Esophagus muscularis mucosa (tissue), 4 donors: ENCODE measurements at regions not wholly inside any gene's neighbourhood (a gene's known extent, or its start where the extent isn't known, plus 50 kb on each side); places are given as distances from the start of the nearest gene placed in this dataset.

ENCODE experiments used
- DNase-seq: peaks from one replicate; pipeline ENCODE4 v3.0.0-alpha.2; 2017; ENCODE audit errors: extremely low spot score
- H3K27ac ChIP-seq, 4 donors: fragments of 200-600 bp; sonication (generic); replicated peaks in 1 of 4; 1 replicate in 3 of 4; 2 replicates in 1 of 4; pipeline ENCODE4 v1.5.1; 2016 to 2019; ENCODE audit warnings: mild to moderate bottlenecking in 1 of 4
- H3K27me3 ChIP-seq, 4 donors: fragments of 200-600 bp; sonication (generic); one replicate each; pipeline versions ENCODE4 v1.5.1 to v1.6.0; 2016 to 2019
- H3K36me3 ChIP-seq, 4 donors: fragments of 200-600 bp; sonication (generic); one replicate each; pipeline ENCODE4 v1.5.1; 2016 to 2019
- H3K4me1 ChIP-seq, 4 donors: fragments of 200-600 bp; sonication (generic); one replicate each; pipeline ENCODE4 v1.5.1; 2016 to 2019
- H3K4me3 ChIP-seq, 4 donors: fragments of 200-600 bp; sonication (generic); 1 replicate in 2 of 4; 2 replicates in 2 of 4; pipeline ENCODE4 v1.5.1; 2016 to 2019; ENCODE audit warnings: mild to moderate bottlenecking in 4 of 4, moderate library complexity in 1 of 4
- H3K9me3 ChIP-seq, 4 donors: fragments of 200-600 bp; sonication (generic); 1 replicate in 3 of 4; 2 replicates in 1 of 4; pipeline ENCODE4 v1.5.1; 2016 to 2019
- EP300 ChIP-seq: sonication (generic); formaldehyde crosslinking; IDR thresholded peaks from one replicate; pipeline ENCODE4 v1.6.1; 2017; ENCODE audit warnings: antibody characterized with exemption
- POLR2A ChIP-seq: fragments of 450-650 bp; IDR thresholded peaks from one replicate; pipeline ENCODE4 v1.6.1; 2017; ENCODE audit warnings: antibody characterized with exemption, moderate library complexity, mild to moderate bottlenecking, low read depth
- POLR2AphosphoS5 ChIP-seq, 2 donors: sonication (generic); formaldehyde crosslinking; IDR thresholded peaks; one replicate each; pipeline ENCODE4 v1.6.1; 2017; ENCODE audit warnings: antibody characterized with exemption in 2 of 2
- WGBS: methylation state at CpG from one replicate; pipeline ENCODE4 v1.1.5; 2018; 5-methylcytosine and 5-hydroxymethylcytosine counted together
- intact Hi-C: fragments of 100-400 bp; cut with DNase I; formaldehyde crosslinking; loops from one replicate; pipeline ENCODE4 v1.15.1; 2023
- TF ChIP-seq, protein P1 (sequence below), 3 experiments: fragments of 200-600 bp in 2 of 3; fragments of 450-650 bp in 1 of 3; sonication (generic) in 2 of 3; IDR thresholded peaks; one replicate each; pipeline ENCODE4 v1.5.1; 2017 to 2019; ENCODE audit warnings: antibody characterized with exemption in 3 of 3, mild to moderate bottlenecking in 2 of 3, moderate library complexity in 1 of 3

DNA sequence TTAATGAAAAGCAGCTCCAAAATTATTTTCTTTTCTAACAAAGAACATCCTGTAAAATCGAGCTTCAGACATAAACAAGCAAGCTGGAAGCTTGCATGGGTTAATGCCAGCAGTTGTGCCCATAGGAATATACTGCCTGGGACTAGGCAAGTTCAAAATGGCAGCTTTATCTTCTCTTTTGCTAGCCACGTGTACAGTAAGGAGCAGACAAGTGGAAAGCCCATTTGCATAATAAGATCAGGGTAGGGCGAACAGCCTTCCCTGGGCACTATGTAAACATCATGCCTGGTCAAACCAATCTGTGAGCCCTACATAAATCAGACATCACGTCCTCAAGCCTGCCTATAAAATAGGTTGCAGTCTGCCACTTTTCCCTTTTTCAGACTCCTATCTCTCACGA, 489.7 kb downstream of the RFC3 start:
- Histone ChIP-seq H3K27me3 (no peaks in the 10 kb centered on the region), H3K36me3 (no peaks in the 10 kb centered on the region), H3K27ac (no peak overlapping the region), H3K4me3 (no peak overlapping the region), H3K9me3 (peaks cover 0 to 14% (median 9%) of the 10 kb centered on the region in 4 donors), H3K4me1 (no peaks in the 10 kb centered on the region)
- no peak for TF ChIP-seq EP300
- DNase-seq = no peak
- WGBS = 76% methylated on average over 5 of the region's 5 CpGs
- intact Hi-C loops = no loop called here

DNA sequence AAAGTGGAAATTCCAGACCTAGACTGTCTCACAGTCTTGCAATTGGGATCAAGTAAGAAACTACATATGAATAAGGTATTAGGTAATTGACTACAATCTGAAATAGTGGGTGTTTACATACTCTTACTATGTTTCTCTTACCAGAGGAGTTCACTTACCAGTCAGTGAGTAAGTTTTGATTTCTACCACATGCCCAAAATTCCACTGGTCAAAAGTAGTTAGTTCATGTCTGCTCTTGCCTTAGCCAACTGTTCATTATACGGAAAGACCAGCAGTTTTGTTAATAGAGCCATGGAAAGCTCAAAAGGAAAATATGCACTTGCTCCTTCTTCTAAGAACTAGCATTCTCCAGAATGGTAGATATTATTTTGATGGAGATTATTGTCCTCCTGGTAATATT, 490.8 kb downstream of the RFC3 start:
- intact Hi-C loops = no loop called here
- no peak for DNase-seq
- TF ChIP-seq POLR2A (no peak), EP300 (no peak)
- TF ChIP-seq, protein P1, sequence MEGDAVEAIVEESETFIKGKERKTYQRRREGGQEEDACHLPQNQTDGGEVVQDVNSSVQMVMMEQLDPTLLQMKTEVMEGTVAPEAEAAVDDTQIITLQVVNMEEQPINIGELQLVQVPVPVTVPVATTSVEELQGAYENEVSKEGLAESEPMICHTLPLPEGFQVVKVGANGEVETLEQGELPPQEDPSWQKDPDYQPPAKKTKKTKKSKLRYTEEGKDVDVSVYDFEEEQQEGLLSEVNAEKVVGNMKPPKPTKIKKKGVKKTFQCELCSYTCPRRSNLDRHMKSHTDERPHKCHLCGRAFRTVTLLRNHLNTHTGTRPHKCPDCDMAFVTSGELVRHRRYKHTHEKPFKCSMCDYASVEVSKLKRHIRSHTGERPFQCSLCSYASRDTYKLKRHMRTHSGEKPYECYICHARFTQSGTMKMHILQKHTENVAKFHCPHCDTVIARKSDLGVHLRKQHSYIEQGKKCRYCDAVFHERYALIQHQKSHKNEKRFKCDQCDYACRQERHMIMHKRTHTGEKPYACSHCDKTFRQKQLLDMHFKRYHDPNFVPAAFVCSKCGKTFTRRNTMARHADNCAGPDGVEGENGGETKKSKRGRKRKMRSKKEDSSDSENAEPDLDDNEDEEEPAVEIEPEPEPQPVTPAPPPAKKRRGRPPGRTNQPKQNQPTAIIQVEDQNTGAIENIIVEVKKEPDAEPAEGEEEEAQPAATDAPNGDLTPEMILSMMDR (IDR thresholded peaks at IDR 0.05) = no peak
- WGBS = 79% methylated on average over 1 of the region's 1 CpG
- H3K27ac ChIP-seq = no peak overlapping the region
- H3K9me3 ChIP-seq = peaks cover 0 to 5% (median 4%) of the 10 kb centered on the region in 4 donors
- no peak overlapping the region for H3K4me3 ChIP-seq
- H3K36me3 ChIP-seq = no peaks in the 10 kb centered on the region
- H3K4me1 ChIP-seq = no peaks in the 10 kb centered on the region
- H3K27me3 ChIP-seq = no peaks in the 10 kb centered on the region

DNA sequence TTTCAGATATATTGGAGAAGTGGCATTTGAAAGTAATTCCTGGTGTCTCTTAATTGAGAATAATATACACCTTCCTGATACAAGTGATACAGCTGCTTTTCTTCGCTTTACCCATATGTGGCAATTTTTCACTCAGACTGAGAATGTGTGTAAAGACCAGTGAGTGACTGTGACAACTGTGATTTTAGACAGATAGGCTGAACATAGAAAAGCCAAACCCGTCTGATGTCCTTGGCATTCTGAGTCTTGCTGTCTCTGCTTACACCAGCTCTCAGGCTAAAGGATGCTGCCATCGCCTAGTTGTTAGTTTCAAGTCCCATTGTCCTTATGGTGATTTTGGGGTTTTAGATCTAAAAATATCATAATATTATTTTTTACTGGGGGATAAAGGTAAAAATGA, 492.6 kb downstream of the RFC3 start:
- no peaks in the 10 kb centered on the region for H3K4me1 ChIP-seq
- 95% methylated on average over 3 of the region's 3 CpGs for WGBS

DNA sequence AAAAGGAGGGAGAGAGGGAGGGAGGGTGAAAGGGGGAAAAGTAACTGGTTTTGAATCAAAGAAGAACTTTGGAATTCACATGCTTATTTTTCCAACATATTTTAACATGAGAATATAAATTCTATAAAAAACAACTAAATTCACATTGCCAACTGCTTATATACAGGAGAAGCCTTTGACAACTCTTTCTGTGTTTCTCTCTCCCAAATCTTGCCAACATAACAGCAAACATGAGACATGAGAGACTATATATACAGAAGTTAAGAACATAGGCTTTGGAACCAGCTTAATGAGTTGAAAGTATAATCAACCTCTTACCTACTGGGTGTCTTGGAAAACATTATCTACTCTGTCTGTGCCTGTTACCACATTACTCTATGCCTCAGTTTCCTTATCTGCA, 493.3 kb downstream of the RFC3 start:
- TF ChIP-seq EP300 = no peak
- TF ChIP-seq POLR2AphosphoS5 (IDR thresholded peaks at IDR 0.05) = no peak
- no peak for TF ChIP-seq POLR2A
- H3K9me3 ChIP-seq = no peaks in the 10 kb centered on the region
- no peaks in the 10 kb centered on the region for H3K36me3 ChIP-seq
- no peak overlapping the region for H3K4me3 ChIP-seq
- H3K4me1 ChIP-seq = no peaks in the 10 kb centered on the region
- intact Hi-C loops = no loop called here
- no peak overlapping the region for H3K27ac ChIP-seq
- no peak for DNase-seq
- H3K27me3 ChIP-seq = no peaks in the 10 kb centered on the region

More for the DNA sequence above, 492.6 kb downstream of the RFC3 start:
- Histone ChIP-seq H3K27me3 (no peaks in the 10 kb centered on the region), H3K27ac (no peak overlapping the region), H3K9me3 (no peaks in the 10 kb centered on the region), H3K4me3 (no peak overlapping the region), H3K36me3 (no peaks in the 10 kb centered on the region)
- intact Hi-C loops = no loop called here
- no peak for DNase-seq
- TF ChIP-seq, protein P1 (IDR thresholded peaks at IDR 0.05) = no peak
- TF ChIP-seq POLR2A (no peak), EP300 (no peak), POLR2AphosphoS5 (IDR thresholded peaks at IDR 0.05) (no peak)

DNA sequence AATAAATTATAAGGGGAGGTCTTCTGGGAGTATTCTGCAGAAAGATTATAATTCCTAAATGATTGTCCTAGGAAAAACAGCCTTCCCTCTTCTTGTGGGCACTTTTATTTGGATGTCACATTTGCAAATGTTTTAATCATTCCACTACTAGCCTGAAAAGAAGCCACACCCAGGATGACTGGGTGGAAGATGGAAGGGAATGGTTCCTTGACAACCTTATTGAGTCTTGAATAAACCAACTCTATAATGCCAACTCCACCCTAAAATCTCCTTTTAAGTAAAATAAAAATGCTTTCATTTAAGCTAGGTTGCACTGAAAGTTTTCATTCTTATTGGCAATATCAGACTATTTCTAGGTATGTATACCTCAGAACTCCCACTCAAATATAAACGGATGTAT, 494.6 kb downstream of the RFC3 start:
- Histone ChIP-seq H3K36me3 (no peaks in the 10 kb centered on the region), H3K27me3 (no peaks in the 10 kb centered on the region), H3K4me3 (no peak overlapping the region), H3K9me3 (no peaks in the 10 kb centered on the region), H3K4me1 (no peaks in the 10 kb centered on the region), H3K27ac (no peak overlapping the region)
- TF ChIP-seq, protein P1 (IDR thresholded peaks at IDR 0.05) = no peak
- TF ChIP-seq POLR2A = no peak
- TF ChIP-seq POLR2AphosphoS5 (IDR thresholded peaks at IDR 0.05) = no peak
- TF ChIP-seq EP300 = no peak
- no peak for DNase-seq
- intact Hi-C loops = no loop called here
- 100% methylated on average over 1 of the region's 1 CpG for WGBS

DNA sequence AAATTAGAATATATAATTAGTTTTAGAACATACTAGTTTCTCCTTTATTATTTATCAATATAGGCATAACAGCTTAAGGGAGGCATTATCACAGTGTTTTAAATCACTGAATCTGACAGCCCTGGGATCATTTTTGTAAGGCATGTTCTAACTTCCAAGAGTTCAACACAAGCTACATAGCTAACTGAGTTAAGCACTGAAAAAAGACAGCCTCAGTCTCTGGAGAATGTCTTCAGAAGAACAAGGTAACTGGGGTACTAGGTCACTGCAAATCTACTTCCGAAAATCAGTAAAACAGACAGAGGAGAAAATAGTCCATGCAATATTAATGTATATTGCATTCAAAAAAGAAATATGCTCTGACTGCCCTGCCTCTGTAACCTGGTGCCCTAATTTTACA, 502.1 kb downstream of the RFC3 start:
- intact Hi-C loops = no loop called here
- no peak for DNase-seq
- H3K4me3 ChIP-seq = no peak overlapping the region
- H3K27ac ChIP-seq = no peak overlapping the region
- no peaks in the 10 kb centered on the region for H3K9me3 ChIP-seq
- 67% methylated on average over 1 of the region's 1 CpG for WGBS
- H3K36me3 ChIP-seq = no peaks in the 10 kb centered on the region
- TF ChIP-seq POLR2A (no peak), EP300 (no peak), POLR2AphosphoS5 (IDR thresholded peaks at IDR 0.05) (no peak)
- TF ChIP-seq, protein P1 (IDR thresholded peaks at IDR 0.05) = no peak
- no peaks in the 10 kb centered on the region for H3K4me1 ChIP-seq
- H3K27me3 ChIP-seq = no peaks in the 10 kb centered on the region
